DND-41 (cell line): ENCODE measurements at regions not wholly inside any gene's neighbourhood (a gene's known extent, or its start where the extent isn't known, plus 50 kb on each side); places are given as distances from the start of the nearest gene placed in this dataset.

Source experiments
- ATAC-seq: fragments of 200-7000 bp; cut with Tn5 transposase; 3 replicates; pipeline ENCODE4 v1.9.1; 2021; ENCODE audit warnings: low read depth; ENCODE audit not compliant: insufficient read depth
- DNase-seq: peaks from one replicate; pipeline ENCODE4 v3.0.0-alpha.2; 2020
- H2AFZ ChIP-seq: 2 replicates; pipeline ENCODE4 v1.6.0; 2012; ENCODE audit warnings: low read depth, low read length
- H3K27ac ChIP-seq: 2 replicates; pipeline ENCODE4 v1.5.1; 2012; ENCODE audit warnings: low read length, inconsistent platforms
- H3K27me3 ChIP-seq: fragments of 200-600 bp; sonication (generic); 2 replicates; pipeline ENCODE4 v1.6.0; 2012; ENCODE audit warnings: low read length, mild to moderate bottlenecking, inconsistent platforms; ENCODE audit not compliant: insufficient read depth, poor library complexity
- H3K36me3 ChIP-seq: 2 replicates; pipeline ENCODE4 v1.5.1; 2012; ENCODE audit warnings: low read length, inconsistent platforms; ENCODE audit not compliant: insufficient read depth
- H3K4me1 ChIP-seq: 2 replicates; pipeline ENCODE4 v1.5.1; 2012; ENCODE audit warnings: mild to moderate bottlenecking, low read length; ENCODE audit not compliant: insufficient read depth
- H3K4me2 ChIP-seq: 2 replicates; pipeline ENCODE4 v1.6.0; 2012; ENCODE audit warnings: mild to moderate bottlenecking, moderate library complexity, low read length, inconsistent platforms; ENCODE audit not compliant: insufficient read depth
- H3K4me3 ChIP-seq, 2 experiments: fragments of 200-600 bp in 1 of 2; shearing (Covaris generic) in 1 of 2; 2 replicates each; pipeline ENCODE4 v1.5.1; 2012 to 2016; ENCODE audit warnings: inconsistent platforms in 2 of 2, low read length in 2 of 2, mild to moderate bottlenecking in 2 of 2, low read depth in 1 of 2, moderate library complexity in 1 of 2
- H3K79me2 ChIP-seq: 2 replicates; pipeline ENCODE4 v1.6.0; 2012; ENCODE audit warnings: low read length, inconsistent platforms; ENCODE audit not compliant: insufficient read depth
- H3K9ac ChIP-seq: 2 replicates; pipeline ENCODE4 v1.6.0; 2012; ENCODE audit warnings: low read depth, mild to moderate bottlenecking, inconsistent platforms, low read length, moderate library complexity
- H3K9me3 ChIP-seq: 2 replicates; pipeline ENCODE4 v1.5.1; 2012; ENCODE audit warnings: low read length, moderate library complexity, mild to moderate bottlenecking, inconsistent platforms; ENCODE audit not compliant: insufficient read depth, severe bottlenecking
- H4K20me1 ChIP-seq: 2 replicates; pipeline ENCODE4 v1.6.0; 2012; ENCODE audit warnings: low read length; ENCODE audit not compliant: insufficient read depth
- EZH2 ChIP-seq: IDR thresholded peaks from 3 replicates; pipeline ENCODE4 v1.6.1; 2012; ENCODE audit warnings: borderline replicate concordance, low read depth, mild to moderate bottlenecking, moderate library complexity, low read length, inconsistent platforms; ENCODE audit not compliant: severe bottlenecking
- TF ChIP-seq, protein P1 (sequence below): IDR thresholded peaks from 2 replicates; pipeline ENCODE4 v1.5.1; 2012; ENCODE audit warnings: borderline replicate concordance, low read length, moderate library complexity, mild to moderate bottlenecking; ENCODE audit not compliant: poor library complexity, severe bottlenecking; ENCODE audit errors: extremely low read depth

DNA sequence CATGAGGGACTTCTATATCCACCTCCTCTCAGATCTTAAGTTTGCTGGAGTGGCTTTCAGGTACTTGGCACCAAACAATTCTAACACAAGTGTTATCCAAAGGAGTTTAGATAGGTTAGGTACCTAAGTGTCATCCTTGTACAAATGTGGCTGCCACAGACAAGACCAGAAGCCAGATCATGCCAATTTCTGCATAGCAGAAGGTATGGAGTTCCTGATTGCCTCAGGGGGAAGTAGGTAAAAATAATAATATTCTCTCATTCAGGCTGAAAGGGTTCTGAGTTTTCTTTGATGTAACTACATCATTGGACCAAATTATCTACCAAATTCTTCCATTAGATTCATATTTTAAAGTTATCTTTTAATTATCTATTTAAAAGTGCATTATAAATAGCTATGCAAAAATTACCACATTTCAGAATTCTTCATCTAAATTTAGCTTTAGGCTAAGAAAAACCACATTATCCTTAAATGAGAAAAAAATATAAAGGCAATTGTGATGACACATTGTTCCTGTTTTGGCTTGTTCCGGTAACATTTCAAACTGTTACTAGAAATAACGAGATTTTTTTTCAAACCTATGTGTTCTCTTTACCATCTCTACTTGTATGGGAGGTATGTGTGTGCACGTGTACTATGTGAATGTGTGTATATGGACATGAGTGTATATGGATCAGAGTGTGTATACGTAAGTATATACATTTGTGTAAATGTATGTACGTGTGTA, 66.2 kb upstream of the POU2AF2 start:
- H3K9ac ChIP-seq: no peak overlapping the region
- no peaks in the 10 kb centered on the region for H4K20me1 ChIP-seq
- H3K27ac ChIP-seq: no peak overlapping the region
- no peak overlapping the region for H2AFZ ChIP-seq
- H3K4me3 ChIP-seq: no peak overlapping the region
- TF ChIP-seq, protein P1, sequence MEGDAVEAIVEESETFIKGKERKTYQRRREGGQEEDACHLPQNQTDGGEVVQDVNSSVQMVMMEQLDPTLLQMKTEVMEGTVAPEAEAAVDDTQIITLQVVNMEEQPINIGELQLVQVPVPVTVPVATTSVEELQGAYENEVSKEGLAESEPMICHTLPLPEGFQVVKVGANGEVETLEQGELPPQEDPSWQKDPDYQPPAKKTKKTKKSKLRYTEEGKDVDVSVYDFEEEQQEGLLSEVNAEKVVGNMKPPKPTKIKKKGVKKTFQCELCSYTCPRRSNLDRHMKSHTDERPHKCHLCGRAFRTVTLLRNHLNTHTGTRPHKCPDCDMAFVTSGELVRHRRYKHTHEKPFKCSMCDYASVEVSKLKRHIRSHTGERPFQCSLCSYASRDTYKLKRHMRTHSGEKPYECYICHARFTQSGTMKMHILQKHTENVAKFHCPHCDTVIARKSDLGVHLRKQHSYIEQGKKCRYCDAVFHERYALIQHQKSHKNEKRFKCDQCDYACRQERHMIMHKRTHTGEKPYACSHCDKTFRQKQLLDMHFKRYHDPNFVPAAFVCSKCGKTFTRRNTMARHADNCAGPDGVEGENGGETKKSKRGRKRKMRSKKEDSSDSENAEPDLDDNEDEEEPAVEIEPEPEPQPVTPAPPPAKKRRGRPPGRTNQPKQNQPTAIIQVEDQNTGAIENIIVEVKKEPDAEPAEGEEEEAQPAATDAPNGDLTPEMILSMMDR: no peak
- no peak for TF ChIP-seq EZH2
- no peaks in the 10 kb centered on the region for H3K36me3 ChIP-seq
- DNase-seq: no peak
- no peak for ATAC-seq
- H3K9me3 ChIP-seq: no peaks in the 10 kb centered on the region
- H3K4me1 ChIP-seq: no peaks in the 10 kb centered on the region
- no peaks in the 10 kb centered on the region for H3K79me2 ChIP-seq
- H3K27me3 ChIP-seq: peaks cover 2% of the 10 kb centered on the region
- H3K4me2 ChIP-seq: no peak overlapping the region

DNA sequence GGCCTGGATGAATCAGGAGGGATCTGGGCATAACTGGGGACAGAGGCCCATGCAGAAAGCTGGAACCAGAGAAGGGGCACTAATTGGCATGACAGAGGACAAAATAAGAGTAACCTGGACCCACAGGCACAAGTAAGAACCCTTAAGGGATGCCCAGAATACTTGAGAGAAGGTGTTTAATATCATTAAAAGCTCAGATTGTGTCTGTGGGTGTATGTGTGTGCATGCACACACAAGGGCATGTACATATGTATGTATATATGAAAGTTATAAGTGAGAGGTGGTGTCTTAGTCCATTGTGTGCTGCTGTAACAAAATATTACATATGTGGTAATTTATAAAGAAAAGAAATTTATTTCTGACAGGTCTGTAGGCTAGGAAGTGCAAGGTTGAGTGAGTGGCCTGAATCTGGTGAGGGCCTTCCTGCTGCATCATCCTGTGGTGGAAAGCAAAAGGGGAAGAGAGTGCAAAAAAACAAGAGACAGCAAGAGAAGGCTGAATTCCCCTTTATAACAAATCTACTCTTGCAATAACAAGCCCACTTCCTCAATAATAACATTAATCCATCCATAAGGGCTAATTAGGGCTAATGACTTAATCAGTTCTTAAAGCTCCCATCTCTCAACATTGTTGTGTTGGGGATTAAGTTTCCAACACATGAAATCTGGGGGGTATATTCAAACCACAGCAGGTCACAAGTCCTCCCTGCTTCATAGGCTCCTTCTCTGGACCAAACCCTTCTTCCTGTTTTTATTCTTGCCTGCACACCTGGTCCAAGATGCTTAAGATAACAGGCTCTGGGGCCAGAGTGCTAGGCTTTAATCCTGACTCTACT, 68.3 kb upstream of the POU2AF2 start:
- Histone ChIP-seq H3K79me2 (no peaks in the 10 kb centered on the region), H3K4me1 (no peaks in the 10 kb centered on the region)
- DNase-seq: no peak

DNA sequence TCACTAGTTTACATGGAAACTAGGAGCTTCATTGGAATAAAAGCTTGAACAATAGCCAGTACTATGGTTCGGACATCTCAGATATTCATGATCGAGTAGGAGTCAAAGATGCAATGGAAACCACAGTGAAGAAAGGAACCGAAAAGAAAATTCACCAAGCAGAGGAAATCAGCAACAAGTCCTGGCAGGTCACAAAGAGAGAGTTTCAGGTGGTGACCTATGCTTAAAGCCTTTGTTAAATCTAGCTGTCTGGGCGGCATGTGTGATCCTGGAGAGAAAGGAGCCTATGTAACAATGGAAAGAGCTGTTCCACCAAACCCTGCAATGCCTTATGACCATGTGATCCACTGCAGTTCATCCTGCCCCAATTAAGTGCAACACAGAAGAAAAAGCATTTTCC, 68.9 kb upstream of the POU2AF2 start:
- Histone ChIP-seq H3K27me3 (peaks cover 2% of the 10 kb centered on the region), H3K9me3 (no peaks in the 10 kb centered on the region), H3K4me2 (no peak overlapping the region), H3K79me2 (no peaks in the 10 kb centered on the region), H3K9ac (no peak overlapping the region), H3K4me1 (no peaks in the 10 kb centered on the region), H3K36me3 (no peaks in the 10 kb centered on the region), H3K27ac (no peak overlapping the region), H3K4me3 (no peak overlapping the region), H4K20me1 (no peaks in the 10 kb centered on the region), H2AFZ (no peak overlapping the region)
- ATAC-seq (no peak), DNase-seq (no peak)
- TF ChIP-seq, protein P1: no peak
- no peak for TF ChIP-seq EZH2

More for the DNA sequence above, 68.3 kb upstream of the POU2AF2 start:
- Histone ChIP-seq H4K20me1 (no peaks in the 10 kb centered on the region), H3K9ac (no peak overlapping the region), H3K4me2 (no peak overlapping the region), H3K27ac (no peak overlapping the region), H3K36me3 (no peaks in the 10 kb centered on the region), H3K9me3 (no peaks in the 10 kb centered on the region), H3K4me3 (no peak overlapping the region), H2AFZ (no peak overlapping the region), H3K27me3 (peaks cover 2% of the 10 kb centered on the region)
- TF ChIP-seq, protein P1: no peak
- TF ChIP-seq EZH2: no peak
- no peak for ATAC-seq
